COLO668 (cell line): ENCODE measurements at regions not wholly inside any gene's neighbourhood (a gene's known extent, or its start where the extent isn't known, plus 50 kb on each side); places are given as distances from the start of the nearest gene placed in this dataset.
"Not testable (repeated sequence)": the region's sequence is repeated elsewhere in the genome, so short reads cannot be mapped to it uniquely, and the experiment has no call there.

Experiments used
- DNase-seq: peaks from one replicate; lab custom pipeline; 2025; ENCODE audit not compliant: unreplicated experiment; lab: John Stamatoyannopoulos, UW

GRCh38 chr10:78465431-78465830, 431.8 kb downstream of the RPS24 start:
- DNase-seq, result no peak

DNA sequence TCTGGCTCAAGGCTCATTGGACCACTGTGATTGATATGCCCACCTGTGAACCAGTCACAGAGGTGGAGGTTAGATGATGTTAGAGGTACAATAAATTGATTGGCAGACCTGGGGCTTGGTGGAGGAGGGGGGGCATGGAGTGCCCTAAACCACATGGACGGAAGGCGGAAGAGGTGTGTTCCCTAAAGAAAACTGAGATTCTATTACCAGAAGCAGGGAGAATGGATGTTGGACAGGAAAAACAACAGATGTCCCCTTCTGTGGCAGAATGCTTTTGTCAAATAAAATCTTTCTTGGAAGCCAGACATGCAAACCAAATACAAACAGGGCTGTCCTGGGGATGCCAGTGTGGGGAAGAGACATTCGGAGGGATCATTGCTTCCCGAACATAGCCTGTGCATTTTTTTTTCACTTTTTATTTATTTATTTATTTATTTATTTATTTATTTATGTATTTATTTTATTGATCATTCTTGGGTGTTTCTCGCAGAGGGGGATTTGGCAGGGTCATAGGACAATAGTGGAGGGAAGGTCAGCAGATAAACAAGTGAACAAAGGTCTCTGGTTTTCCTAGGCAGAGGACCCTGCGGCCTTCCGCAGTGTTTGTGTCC, 433.9 kb downstream of the RPS24 start:
- no peak for DNase-seq

DNA sequence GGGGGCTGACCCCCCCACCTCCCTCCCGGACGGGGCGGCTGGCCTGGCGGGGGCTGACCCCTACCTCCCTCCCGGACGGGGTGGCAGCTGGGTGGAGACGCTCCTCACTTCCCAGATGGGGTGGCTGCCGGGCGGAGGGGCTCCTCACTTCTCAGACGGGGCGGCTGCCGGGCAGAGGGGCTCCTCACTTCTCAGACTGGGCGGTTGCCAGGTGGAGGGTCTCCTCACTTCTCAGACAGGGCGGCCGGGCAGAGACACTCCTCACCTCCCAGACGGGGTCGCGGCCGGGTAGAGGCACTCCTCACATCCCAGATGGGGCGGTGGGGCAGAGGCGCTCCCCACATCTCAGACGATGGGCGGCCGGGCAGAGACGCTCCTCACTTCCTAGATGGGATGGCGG, 435.1 kb downstream of the RPS24 start:
- DNase-seq, result not testable (repeated sequence)

- DNase-seq, result peak; percentile 82
These were observed 436.8 kb downstream of the RPS24 start for GRCh38 chr10:78470267-78471103.

GRCh38 chr10:78471326-78471722, 437.7 kb downstream of the RPS24 start:
- no peak for DNase-seq

DNA sequence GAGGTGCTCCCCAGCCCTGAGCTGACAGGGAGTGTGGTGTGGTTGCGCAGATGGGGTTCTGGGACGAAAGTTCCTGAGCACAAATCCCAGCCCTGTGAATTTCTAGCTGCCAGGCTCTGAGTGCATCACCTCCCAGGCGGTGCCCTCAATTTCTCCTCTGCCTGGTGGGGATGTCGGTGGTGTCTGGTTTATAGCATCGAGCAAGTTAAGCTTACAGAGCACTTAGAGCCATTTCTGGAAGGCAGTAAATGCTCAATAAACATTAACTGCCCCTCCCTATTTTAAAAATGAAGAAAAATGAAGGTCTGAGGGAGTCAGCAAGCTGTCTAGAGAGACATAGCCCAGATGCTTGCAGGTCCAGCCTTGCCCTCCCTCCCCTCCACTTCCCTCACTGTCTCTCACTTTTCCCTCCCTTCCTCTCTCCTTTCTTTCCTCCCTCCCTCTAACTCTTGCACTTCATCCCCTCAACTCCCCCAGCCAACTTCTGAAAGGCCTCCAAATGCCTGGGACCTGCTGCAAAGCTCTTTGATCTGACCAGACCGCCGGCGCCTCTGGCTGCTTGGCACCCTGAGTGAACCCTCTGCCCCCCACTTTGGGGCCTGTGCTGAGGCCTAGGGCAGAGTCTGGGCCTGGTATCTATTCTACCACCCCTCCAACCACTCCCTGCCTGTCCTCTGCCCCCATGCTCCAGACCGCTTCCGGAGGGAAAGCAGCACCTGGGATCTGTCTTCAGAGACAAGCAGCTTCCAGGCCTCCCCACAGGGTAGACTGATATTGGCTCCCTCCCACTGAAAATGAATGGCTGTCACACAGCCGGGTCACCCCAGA, 438.3 kb downstream of the RPS24 start:
- DNase-seq, result no peak

DNA sequence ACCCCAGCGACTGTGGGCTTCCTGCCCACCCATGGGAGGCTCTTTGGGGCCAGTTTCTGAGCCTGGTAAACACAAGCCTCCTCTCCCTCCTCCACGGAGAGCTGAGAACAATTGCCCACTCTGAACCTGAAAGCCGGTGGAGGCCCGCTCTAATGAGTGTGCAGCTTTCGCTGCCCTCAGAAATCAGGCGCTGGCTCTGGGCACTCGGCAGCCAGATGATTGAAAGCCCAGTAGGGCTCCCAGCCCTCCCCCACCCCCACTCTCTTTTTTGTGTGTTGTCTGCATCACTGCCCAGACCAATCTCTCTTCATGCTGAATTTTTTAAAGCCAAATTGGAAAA, 438.9 kb downstream of the RPS24 start:
- no peak for DNase-seq

- DNase-seq, result no peak
These were observed 439.3 kb downstream of the RPS24 start for GRCh38 chr10:78473006-78473405.

- DNase-seq, result no peak
These were observed 441.1 kb downstream of the RPS24 start for GRCh38 chr10:78474743-78475142.

DNA sequence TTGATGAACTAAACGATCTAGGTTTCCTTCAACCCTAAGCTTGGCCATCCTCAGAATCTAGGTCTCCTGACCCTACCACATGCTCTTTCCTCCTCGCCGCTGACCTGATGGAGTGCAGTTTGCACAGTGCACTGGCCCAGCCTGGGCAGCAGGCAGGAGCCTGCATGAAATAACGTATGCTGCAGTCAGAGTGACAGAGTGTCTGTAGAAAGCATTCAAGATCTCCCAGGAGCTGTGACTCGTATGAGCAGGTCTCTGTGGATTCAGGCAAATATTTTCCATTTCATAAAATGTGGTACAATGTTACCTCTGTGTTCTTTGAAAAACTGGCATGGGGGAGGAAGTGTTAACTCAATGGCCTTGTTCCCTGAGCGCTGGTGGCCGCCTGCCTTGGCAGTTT, 441.8 kb downstream of the RPS24 start:
- DNase-seq, result no peak

GRCh38 chr10:78476156-78476555, 442.5 kb downstream of the RPS24 start:
- no peak for DNase-seq

- no peak for DNase-seq
These were observed 443.2 kb downstream of the RPS24 start for GRCh38 chr10:78476844-78477243.

GRCh38 chr10:78478919-78479318, 445.3 kb downstream of the RPS24 start:
- DNase-seq, result no peak

DNA sequence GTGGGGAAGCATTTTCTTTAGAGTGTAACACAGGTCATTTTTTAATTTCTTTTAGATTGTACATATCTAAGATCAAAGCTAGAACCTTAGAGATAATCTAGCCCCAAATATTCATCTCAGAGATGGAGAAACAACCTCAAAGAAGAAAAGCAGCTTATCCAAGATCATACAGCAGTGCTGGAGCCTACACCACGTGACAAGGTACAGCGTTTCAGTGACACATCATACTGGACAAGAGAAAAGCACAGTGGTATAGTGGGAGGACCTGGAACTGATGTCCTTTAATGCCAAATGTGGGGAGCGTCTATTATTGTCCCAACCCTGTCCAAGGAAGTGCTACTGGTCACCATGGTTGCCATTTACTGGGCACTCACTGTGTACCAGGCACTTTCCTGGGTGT, 445.8 kb downstream of the RPS24 start:
- no peak for DNase-seq

DNA sequence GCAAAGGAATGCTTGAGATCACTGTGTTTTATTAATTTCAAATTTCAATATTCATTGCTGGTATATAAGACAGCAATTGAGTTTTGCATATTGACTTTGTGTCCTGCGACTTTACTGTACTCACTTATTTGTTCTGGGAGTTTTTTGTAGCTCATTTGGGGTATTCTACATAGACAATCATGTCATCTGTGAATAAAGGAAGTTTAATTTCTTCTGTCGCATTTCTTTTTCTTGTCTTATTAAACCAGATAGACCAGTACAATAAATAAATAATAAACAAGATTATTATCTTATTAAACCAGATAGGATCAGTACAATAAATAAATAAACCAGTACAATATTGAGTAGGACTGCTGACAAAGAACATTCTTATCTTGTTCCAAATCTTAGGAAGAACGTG, 448.2 kb downstream of the RPS24 start:
- DNase-seq, result no peak

DNA sequence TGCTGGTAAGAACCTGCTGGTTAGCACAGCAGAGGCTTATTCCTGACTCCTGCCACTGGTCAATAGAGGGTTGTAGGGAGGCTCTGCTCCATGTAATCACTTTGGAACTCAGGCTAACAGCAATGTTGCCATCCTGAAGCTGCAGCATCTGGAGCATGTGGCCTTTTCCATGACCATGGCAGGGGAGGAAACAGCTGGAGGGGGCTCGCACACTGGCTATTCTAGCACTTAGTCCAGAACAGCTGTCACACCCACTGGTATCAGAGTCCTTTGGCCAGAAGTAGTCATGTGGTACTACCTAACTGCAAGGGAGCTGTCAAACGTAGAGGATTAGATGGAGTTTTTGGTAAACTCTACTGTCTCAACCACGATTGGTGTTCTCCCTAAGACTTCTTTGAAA, 450.0 kb downstream of the RPS24 start:
- DNase-seq, result no peak

DNA sequence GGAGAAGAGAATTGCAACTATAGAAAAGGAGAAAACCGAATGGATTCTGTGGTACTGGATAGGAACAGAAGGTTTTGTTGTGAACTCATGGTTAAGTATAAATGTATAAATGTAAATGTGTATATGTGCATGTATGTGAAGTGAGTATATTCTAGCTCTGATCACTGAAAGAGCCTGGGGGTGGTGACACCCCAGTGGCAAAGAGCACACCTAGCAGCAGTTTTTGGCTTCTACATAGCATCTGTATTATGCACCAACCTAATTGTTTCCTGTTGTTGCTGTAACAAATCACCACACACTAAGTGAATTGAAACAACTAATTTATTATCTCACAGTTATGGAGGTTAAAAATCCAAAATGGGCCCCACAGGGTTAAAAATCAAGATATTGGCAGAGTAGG, 455.4 kb downstream of the RPS24 start:
- no peak for DNase-seq

GRCh38 chr10:78491812-78492211, 458.1 kb downstream of the RPS24 start:
- DNase-seq, result no peak

DNA sequence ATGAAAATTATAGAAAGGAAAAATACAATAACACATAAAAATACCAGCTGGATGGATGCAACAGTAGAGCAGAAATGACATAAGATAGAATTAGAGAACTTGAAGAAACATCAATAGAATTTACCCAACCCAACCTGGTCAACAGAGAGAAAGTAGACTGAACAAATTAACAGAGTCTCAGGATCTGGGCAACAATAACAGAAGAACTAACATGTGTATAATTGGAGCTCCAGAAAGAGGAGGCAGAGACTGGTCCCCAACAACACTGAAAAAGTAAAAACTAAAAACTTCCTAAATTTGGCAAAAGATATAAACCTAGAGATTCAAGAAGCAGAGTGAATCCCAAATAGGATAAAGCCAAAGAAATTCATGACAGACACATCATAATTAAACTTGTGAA, 458.8 kb downstream of the RPS24 start:
- no peak for DNase-seq

DNA sequence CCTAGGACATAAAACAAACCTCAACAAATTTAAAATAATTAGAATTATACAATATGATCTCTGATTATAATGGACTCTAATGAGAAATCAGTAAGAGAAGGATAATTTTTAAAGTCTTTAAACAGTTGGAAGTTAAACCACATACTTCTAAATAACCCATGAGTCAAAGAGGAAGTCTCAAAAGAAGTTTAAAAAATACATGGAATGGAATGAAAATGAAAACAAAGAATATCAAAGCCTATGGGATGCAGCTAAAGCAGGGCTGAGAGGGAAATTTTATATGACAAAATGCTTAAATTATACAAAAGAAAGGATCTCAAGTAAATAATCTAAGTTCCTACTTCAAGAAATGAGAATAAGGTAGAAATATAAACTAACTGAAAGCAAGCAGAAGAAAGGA, 460.5 kb downstream of the RPS24 start:
- DNase-seq, result no peak

GRCh38 chr10:78502210-78502936, 468.7 kb downstream of the RPS24 start:
- DNase-seq, result no peak
